Sigmoid colon (tissue), 4 donors: ENCODE measurements at regions not wholly inside any gene's neighbourhood (a gene's known extent, or its start where the extent isn't known, plus 50 kb on each side); places are given as distances from the start of the nearest gene placed in this dataset.

Source experiments
- CTCF ChIP-seq, 4 experiments: fragments of 450-650 bp in 3 of 4; fragments of 200-600 bp in 1 of 4; IDR thresholded peaks; one replicate each; pipeline ENCODE4 v1.5.1; 2016 to 2019; ENCODE audit warnings: antibody characterized with exemption in 4 of 4, mild to moderate bottlenecking in 3 of 4, moderate library complexity in 2 of 4
- EP300 ChIP-seq, 4 donors: sonication (generic); formaldehyde crosslinking; IDR thresholded peaks; one replicate each; pipeline ENCODE4 v1.6.1; 2017; ENCODE audit warnings: antibody characterized with exemption in 4 of 4
- POLR2A ChIP-seq, 2 donors: fragments of 450-650 bp; IDR thresholded peaks; one replicate each; pipeline ENCODE4 v1.6.1; 2016; ENCODE audit warnings: antibody characterized with exemption in 2 of 2, mild to moderate bottlenecking in 2 of 2, moderate library complexity in 2 of 2

- TF ChIP-seq CTCF (IDR thresholded peaks at IDR 0.05): no peak
- TF ChIP-seq POLR2A (IDR thresholded peaks at IDR 0.05): no peak
- TF ChIP-seq EP300 (IDR thresholded peaks at IDR 0.05): no peak
These were observed 424.8 kb downstream of the CBLN4 start for GRCh38 chr20:55580475-55580874.
